Common myeloid progenitor, CD34-positive (primary cell): ENCODE measurements at regions not wholly inside any gene's neighbourhood (a gene's known extent, or its start where the extent isn't known, plus 50 kb on each side); places are given as distances from the start of the nearest gene placed in this dataset.

Experiments used
- CTCF ChIA-PET: fragments of 350-600 bp; sonication (Branson Sonifier 250); formaldehyde crosslinking; loops from one replicate; lab custom pipeline; 2021; ENCODE audit warnings: antibody characterized with exemption; lab: Charles Lee
- POLR2A ChIA-PET: fragments of 350-600 bp; sonication (Branson Sonifier 250); formaldehyde crosslinking; loops from one replicate; lab custom pipeline; 2021; ENCODE audit warnings: antibody characterized with exemption; lab: Charles Lee
- DNase-seq, 3 donors: peaks; one replicate each; pipeline versions ENCODE4 v3.0.0 to v3.0.0-alpha.2; 2013
- H3K27ac ChIP-seq, 2 experiments: 1 replicate in 1 of 2; 2 replicates in 1 of 2; pipeline ENCODE4 v1.7.0; 2013; ENCODE audit warnings: inconsistent platforms in 2 of 2, low read length in 2 of 2, mild to moderate bottlenecking in 2 of 2, low read depth in 1 of 2, moderate library complexity in 1 of 2; ENCODE audit not compliant: severe bottlenecking in 2 of 2, insufficient read depth in 1 of 2, poor library complexity in 1 of 2
- H3K27me3 ChIP-seq, 5 experiments: replicated peaks in 2 of 5; 1 replicate in 3 of 5; 2 replicates in 2 of 5; pipeline versions ENCODE4 v1.6.1 to v1.7.0; 2013; ENCODE audit warnings: low read length in 4 of 5, mild to moderate bottlenecking in 2 of 5, moderate library complexity in 2 of 5, inconsistent platforms in 1 of 5; ENCODE audit not compliant: insufficient read depth in 5 of 5, control insufficient read depth in 4 of 5
- H3K36me3 ChIP-seq, 4 experiments: 1 replicate in 2 of 4; 2 replicates in 2 of 4; pipeline versions ENCODE4 v1.6.1 to v1.7.0; 2013; ENCODE audit warnings: low read length in 3 of 4, control low read depth in 1 of 4, mild to moderate bottlenecking in 1 of 4; ENCODE audit not compliant: control insufficient read depth in 4 of 4, insufficient read depth in 4 of 4
- H3K4me1 ChIP-seq, 4 experiments: 1 replicate in 3 of 4; 2 replicates in 1 of 4; pipeline versions ENCODE4 v1.6.1 to v1.7.1; 2013; ENCODE audit warnings: low read length in 3 of 4, mild to moderate bottlenecking in 3 of 4, control low read depth in 1 of 4, inconsistent platforms in 1 of 4, moderate library complexity in 1 of 4; ENCODE audit not compliant: control insufficient read depth in 4 of 4, insufficient read depth in 4 of 4; ENCODE audit errors: control extremely low read depth in 1 of 4
- H3K4me3 ChIP-seq, 7 experiments: 1 replicate in 4 of 7; 2 replicates in 3 of 7; pipeline versions ENCODE4 v1.5.1 to v1.7.0; 2013; ENCODE audit warnings: mild to moderate bottlenecking in 7 of 7, low read length in 6 of 7, moderate library complexity in 6 of 7, inconsistent platforms in 2 of 7, low read depth in 2 of 7, control low read depth in 1 of 7; ENCODE audit not compliant: insufficient read depth in 4 of 7, control insufficient read depth in 1 of 7; ENCODE audit errors: extremely low read depth in 1 of 7
- H3K9me3 ChIP-seq, 5 experiments: 1 replicate in 4 of 5; 2 replicates in 1 of 5; pipeline versions ENCODE4 v1.6.1 to v1.7.1; 2013; ENCODE audit warnings: low read length in 4 of 5, mild to moderate bottlenecking in 2 of 5, inconsistent platforms in 1 of 5, low read depth in 1 of 5, moderate library complexity in 1 of 5; ENCODE audit not compliant: control insufficient read depth in 4 of 5, insufficient read depth in 2 of 5; ENCODE audit errors: control extremely low read depth in 1 of 5
- WGBS: methylation state at CpG from one replicate; pipeline ENCODE4 v1.1.5; 2013; ENCODE audit not compliant: insufficient coverage; 5-methylcytosine and 5-hydroxymethylcytosine counted together

- H3K4me1 ChIP-seq, result peaks cover 0 to 2% (median 0%) of the 10 kb centered on the region in 4 experiments
- H3K27me3 ChIP-seq, result no peaks in the 10 kb centered on the region
- H3K36me3 ChIP-seq, result no peaks in the 10 kb centered on the region
- peaks cover 0 to 2% (median 0%) of the 10 kb centered on the region in 5 experiments for H3K9me3 ChIP-seq
- POLR2A ChIA-PET, result no interaction called here
- DNase-seq, result no peak
- no peak overlapping the region for H3K27ac ChIP-seq
- H3K4me3 ChIP-seq, result no peak overlapping the region
- CTCF ChIA-PET, result no interaction called here
Measured at GRCh38 chr5:29790281-29790680, 1403.2 kb upstream of the CDH6 start.

- Histone ChIP-seq H3K4me1 (no peaks in the 10 kb centered on the region), H3K36me3 (no peaks in the 10 kb centered on the region), H3K27ac (no peak overlapping the region), H3K4me3 (no peak overlapping the region), H3K9me3 (no peaks in the 10 kb centered on the region), H3K27me3 (no peaks in the 10 kb centered on the region)
- ChIA-PET CTCF (no interaction called here), POLR2A (no interaction called here)
- DNase-seq, result no peak
- WGBS, result 84% methylated on average over 2 of the region's 4 CpGs
Measured at GRCh38 chr5:29780401-29780800, 1413.1 kb upstream of the CDH6 start.

DNA sequence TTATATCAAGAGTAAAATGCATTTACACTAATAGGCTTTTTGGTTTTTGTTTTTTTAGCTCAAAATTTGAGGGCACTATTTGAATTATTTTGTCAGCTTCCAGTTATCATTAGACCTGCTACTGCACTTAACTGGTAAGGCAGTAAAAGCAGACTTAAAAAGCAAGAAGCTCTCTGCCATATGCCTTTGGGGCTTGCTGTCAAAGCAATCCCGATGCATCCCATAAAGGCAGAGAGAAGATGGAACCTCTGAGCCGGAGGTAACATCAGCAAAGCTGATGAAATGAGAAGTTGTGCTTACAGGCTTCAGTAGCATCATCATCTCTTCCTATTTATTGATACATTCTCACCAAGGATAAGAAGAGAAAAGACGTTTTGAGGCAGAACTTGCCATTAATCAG lies 1414.3 kb upstream of the CDH6 start:
- H3K9me3 ChIP-seq, result no peaks in the 10 kb centered on the region
- CTCF ChIA-PET, result no interaction called here
- H3K4me3 ChIP-seq, result no peak overlapping the region
- DNase-seq, result no peak
- WGBS, result no CpG with 5 or more reads among the region's 3 CpGs
- POLR2A ChIA-PET, result no interaction called here
- no peaks in the 10 kb centered on the region for H3K36me3 ChIP-seq
- H3K27me3 ChIP-seq, result no peaks in the 10 kb centered on the region
- no peak overlapping the region for H3K27ac ChIP-seq
- no peaks in the 10 kb centered on the region for H3K4me1 ChIP-seq

DNA sequence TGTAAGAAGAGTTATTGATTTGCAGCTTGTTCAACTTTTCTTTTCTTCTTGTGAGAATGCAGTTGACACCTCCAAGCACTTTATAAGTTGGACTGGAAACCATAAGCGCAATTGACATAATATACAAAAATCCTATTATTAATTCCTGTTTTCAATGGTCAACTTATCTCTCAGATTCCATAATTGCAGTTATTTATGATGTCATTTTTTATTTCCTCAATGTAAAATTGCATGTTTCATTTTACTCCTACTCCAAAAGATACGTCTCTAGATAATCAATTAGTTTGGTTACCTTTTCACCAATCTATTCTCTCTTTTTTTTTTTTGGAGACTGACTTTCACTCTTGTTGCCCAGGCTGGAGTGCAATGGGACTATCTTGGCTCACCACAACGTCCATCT lies 1416.1 kb upstream of the CDH6 start:
- Histone ChIP-seq H3K27me3 (no peaks in the 10 kb centered on the region), H3K9me3 (no peaks in the 10 kb centered on the region), H3K4me1 (no peaks in the 10 kb centered on the region), H3K36me3 (no peaks in the 10 kb centered on the region), H3K4me3 (no peak overlapping the region), H3K27ac (no peak overlapping the region)
- WGBS, result 83% methylated on average over 1 of the region's 3 CpGs
- POLR2A ChIA-PET, result no interaction called here
- DNase-seq, result no peak
- CTCF ChIA-PET, result no interaction called here

GRCh38 chr5:29770936-29771335 lies 1422.5 kb upstream of the CDH6 start:
- Histone ChIP-seq H3K27ac (no peak overlapping the region), H3K9me3 (no peaks in the 10 kb centered on the region), H3K36me3 (no peaks in the 10 kb centered on the region), H3K4me3 (no peak overlapping the region), H3K4me1 (no peaks in the 10 kb centered on the region), H3K27me3 (no peaks in the 10 kb centered on the region)
- ChIA-PET CTCF (no interaction called here), POLR2A (no interaction called here)
- no peak for DNase-seq
- WGBS, result 50% methylated on average over 1 of the region's 2 CpGs

DNA sequence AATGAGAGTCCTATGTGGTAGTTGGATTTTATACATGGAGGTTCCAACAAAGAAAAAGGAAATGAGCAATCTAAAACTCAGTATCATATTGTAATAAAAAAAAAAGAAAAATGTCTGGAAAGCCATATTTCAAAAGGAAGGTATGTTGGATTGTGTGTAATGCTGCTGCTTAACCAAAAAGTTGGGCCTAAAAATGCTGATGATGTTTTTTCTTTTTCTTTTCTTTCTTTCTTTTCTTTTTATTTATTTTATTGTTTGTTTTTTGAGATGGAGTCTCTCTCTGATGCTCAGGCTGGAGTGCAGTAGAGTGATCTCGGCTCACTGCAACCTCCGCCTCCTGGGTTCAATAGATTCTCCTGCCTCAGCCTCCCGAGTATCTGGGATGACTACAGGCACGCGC lies 1424.0 kb upstream of the CDH6 start:
- Histone ChIP-seq H3K9me3 (no peaks in the 10 kb centered on the region), H3K4me1 (no peaks in the 10 kb centered on the region), H3K27ac (no peak overlapping the region), H3K27me3 (no peaks in the 10 kb centered on the region), H3K36me3 (no peaks in the 10 kb centered on the region), H3K4me3 (no peak overlapping the region)
- 100% methylated on average over 3 of the region's 5 CpGs for WGBS
- POLR2A ChIA-PET, result no interaction called here
- CTCF ChIA-PET, result no interaction called here
- DNase-seq, result no peak

DNA sequence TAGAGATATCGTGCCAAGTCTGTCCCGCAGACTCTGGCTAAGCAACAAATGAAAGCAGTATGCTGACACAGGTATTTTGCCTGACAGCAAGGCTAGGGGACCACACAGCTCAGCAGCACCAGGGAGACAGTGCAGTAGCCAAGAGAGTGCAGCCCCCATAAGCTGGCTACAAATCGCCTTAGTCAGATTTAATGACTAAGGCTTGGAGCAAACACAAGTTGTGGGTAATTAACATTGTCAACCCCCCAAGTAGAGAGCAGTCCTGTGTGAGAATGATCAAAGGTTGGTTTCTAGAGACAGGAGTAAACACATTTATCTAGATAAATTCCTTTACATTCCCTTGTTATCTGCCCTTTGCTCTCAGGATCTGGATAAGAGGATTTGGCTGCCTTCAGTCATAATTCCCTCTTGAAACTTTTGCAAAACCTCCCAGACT lies 1434.5 kb upstream of the CDH6 start:
- 81% methylated on average over 3 of the region's 3 CpGs for WGBS
- ChIA-PET POLR2A (no interaction called here), CTCF (no interaction called here)
- Histone ChIP-seq H3K27ac (no peak overlapping the region), H3K27me3 (no peaks in the 10 kb centered on the region), H3K36me3 (no peaks in the 10 kb centered on the region), H3K4me1 (no peaks in the 10 kb centered on the region), H3K4me3 (no peak overlapping the region), H3K9me3 (no peaks in the 10 kb centered on the region)
- no peak for DNase-seq
